Fibroblast of pulmonary artery (primary cell): ENCODE measurements at regions not wholly inside any gene's neighbourhood (a gene's known extent, or its start where the extent isn't known, plus 50 kb on each side); places are given as distances from the start of the nearest gene placed in this dataset.

Source experiments
- DNase-seq: peaks from one replicate; pipeline ENCODE4 v3.0.0-alpha.2; 2010; ENCODE audit warnings: low read depth
- H3K4me3 ChIP-seq: replicated peaks from 2 replicates; pipeline ENCODE4 v1.5.1; 2011; ENCODE audit warnings: low read depth, mild to moderate bottlenecking, control low read depth, low read length, moderate library complexity
- TF ChIP-seq, protein P1 (sequence below): IDR thresholded peaks from 2 replicates; pipeline ENCODE4 v1.5.1; 2011; ENCODE audit warnings: mild to moderate bottlenecking, control low read depth, low read length, inconsistent platforms; ENCODE audit errors: missing control alignments

- no peak for DNase-seq
- TF ChIP-seq, protein P1, sequence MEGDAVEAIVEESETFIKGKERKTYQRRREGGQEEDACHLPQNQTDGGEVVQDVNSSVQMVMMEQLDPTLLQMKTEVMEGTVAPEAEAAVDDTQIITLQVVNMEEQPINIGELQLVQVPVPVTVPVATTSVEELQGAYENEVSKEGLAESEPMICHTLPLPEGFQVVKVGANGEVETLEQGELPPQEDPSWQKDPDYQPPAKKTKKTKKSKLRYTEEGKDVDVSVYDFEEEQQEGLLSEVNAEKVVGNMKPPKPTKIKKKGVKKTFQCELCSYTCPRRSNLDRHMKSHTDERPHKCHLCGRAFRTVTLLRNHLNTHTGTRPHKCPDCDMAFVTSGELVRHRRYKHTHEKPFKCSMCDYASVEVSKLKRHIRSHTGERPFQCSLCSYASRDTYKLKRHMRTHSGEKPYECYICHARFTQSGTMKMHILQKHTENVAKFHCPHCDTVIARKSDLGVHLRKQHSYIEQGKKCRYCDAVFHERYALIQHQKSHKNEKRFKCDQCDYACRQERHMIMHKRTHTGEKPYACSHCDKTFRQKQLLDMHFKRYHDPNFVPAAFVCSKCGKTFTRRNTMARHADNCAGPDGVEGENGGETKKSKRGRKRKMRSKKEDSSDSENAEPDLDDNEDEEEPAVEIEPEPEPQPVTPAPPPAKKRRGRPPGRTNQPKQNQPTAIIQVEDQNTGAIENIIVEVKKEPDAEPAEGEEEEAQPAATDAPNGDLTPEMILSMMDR, result no peak
- H3K4me3 ChIP-seq, result no peak overlapping the region
Measured at GRCh38 chr3:182388506-182388905, 404.8 kb upstream of the ATP11B start.

DNA sequence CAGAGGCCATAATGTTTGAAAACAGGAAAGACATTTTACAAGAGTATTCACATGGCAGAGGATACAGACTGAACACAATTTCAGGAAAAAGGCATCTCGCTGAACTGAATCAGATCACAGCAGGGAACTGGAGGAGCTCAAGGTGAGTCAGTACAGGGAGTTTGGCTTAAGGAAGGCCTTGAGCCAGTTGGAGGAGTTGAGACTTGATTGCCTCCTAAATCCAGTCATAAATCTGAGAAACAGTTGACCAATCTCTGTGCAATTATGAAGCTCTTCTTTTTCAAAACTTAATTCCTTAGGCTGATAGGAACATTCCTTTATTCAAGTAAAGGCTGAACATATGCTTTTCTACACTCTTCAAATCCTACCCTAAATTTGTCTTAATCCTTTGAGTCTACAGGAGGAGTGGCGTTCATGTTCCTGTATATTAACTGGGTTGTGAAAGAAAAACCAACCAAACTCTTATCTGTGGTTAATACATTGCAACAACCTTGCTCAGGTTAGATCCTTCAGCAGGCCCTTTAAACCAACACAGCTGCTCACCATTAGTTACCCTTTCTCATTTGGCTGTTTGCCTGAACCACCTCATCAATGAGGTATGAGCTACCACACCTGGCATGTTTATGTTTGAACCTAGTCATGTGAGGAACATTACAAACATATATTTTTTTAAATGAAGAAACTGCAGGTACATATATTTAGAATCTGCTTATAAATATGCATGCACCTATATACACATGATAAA, 404.1 kb upstream of the ATP11B start:
- no peak overlapping the region for H3K4me3 ChIP-seq
- DNase-seq, result no peak
- TF ChIP-seq, protein P1, result no peak

GRCh38 chr3:182390421-182390820, 402.9 kb upstream of the ATP11B start:
- no peak for DNase-seq
- no peak overlapping the region for H3K4me3 ChIP-seq
- TF ChIP-seq, protein P1, result no peak

DNA sequence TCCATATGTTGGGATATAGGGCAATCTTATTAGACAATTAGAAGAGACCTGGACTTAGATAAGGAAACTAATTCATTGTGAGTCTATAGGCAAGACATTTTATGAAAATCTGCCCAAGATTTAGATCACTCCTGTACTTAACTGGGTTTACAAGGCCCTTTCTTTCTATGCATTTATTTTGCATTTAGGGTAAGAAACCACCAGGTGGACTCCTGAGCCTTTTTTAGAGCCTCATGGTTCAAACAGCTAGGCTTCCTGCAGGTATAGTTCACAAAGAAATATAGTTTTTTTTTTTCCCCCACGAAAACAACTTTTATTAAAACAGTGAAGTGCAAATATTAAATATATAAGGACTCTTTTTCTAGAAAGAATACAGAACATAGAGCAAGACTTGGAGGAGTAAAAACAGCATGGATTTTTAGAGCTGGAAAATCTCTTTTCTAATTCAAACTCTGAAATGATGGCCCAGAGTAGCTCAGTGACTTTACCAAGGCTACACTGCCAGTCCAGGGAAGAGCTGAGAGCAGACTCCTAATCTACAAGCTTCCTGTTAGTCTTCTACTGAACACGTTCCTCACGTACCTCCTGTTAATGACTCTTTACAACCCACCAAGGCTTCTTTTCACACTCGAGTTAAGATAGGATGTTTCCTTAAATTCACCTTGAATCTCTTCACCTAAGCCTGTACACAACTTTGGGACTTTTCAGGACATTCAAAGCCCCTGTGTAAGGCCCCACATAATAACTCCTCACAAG, 400.9 kb upstream of the ATP11B start:
- TF ChIP-seq, protein P1, result no peak
- no peak for DNase-seq
- no peak overlapping the region for H3K4me3 ChIP-seq

GRCh38 chr3:182393151-182393550, 400.2 kb upstream of the ATP11B start:
- DNase-seq, result no peak
- no peak overlapping the region for H3K4me3 ChIP-seq
- TF ChIP-seq, protein P1, result no peak

DNA sequence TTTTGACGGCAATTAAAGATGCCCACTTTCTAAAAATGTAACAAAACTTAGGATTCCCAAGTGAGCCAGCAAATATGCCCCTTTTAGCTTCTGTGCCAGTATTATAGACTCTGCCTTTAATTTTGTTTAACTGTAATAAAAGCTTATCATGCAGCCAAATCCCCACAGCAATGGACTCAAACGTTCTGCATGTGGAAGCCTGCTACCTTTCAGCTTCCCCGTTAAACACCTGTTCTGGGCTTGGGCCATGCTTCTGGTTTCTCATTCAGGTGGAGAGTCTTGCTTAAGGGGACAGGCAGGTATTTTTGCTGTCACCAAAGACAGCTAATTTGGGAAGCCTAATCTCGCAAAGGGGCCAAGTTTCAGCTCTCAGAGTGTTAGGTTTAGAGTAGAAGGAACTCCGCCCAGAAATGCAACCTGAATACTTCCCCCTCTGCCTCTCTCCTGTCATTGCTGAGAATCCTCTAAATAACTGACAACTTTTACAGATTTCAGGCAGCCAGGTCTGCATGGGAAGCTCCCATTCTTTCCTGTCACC, 399.4 kb upstream of the ATP11B start:
- DNase-seq, result no peak
- H3K4me3 ChIP-seq, result no peak overlapping the region
- TF ChIP-seq, protein P1, result no peak
